ENCODE measurements at regions not wholly inside any gene's neighbourhood (a gene's known extent, or its start where the extent isn't known, plus 50 kb on each side); places are given as distances from the start of the nearest gene placed in this dataset.

GRCh38 chr2:157989227-157989626, 112.4 kb upstream of the UPP2 start:
- TF ChIP-seq POLR2A (IDR thresholded peaks at IDR 0.05; ENCODE audit: low read depth, low read length): no peak
- FAIRE-seq (no peak), DNase-seq (ENCODE audit: insufficient read length, low spot score) (no peak)

GRCh38 chr2:157986761-157987160, 110.6 kb upstream of the ACVR1 start:
- no peak for TF ChIP-seq POLR2A (IDR thresholded peaks at IDR 0.05; ENCODE audit: low read depth, low read length)
- DNase-seq (ENCODE audit: insufficient read length, low spot score): no peak
- FAIRE-seq: no peak

GRCh38 chr2:157984866-157985265, 108.7 kb upstream of the ACVR1 start:
- DNase-seq (ENCODE audit: insufficient read length, low spot score): no peak
- no peak for FAIRE-seq
- no peak for TF ChIP-seq POLR2A (IDR thresholded peaks at IDR 0.05; ENCODE audit: low read depth, low read length)

GRCh38 chr2:157980020-157980419, 103.9 kb upstream of the ACVR1 start:
- FAIRE-seq (no peak), DNase-seq (ENCODE audit: insufficient read length, low spot score) (no peak)
- TF ChIP-seq POLR2A (IDR thresholded peaks at IDR 0.05; ENCODE audit: low read depth, low read length): no peak

GRCh38 chr2:157971702-157972101, 95.6 kb upstream of the ACVR1 start:
- TF ChIP-seq POLR2A (IDR thresholded peaks at IDR 0.05; ENCODE audit: low read depth, low read length): no peak
- FAIRE-seq: no peak
- no peak for DNase-seq (ENCODE audit: insufficient read length, low spot score)

- no peak for DNase-seq (ENCODE audit: insufficient read length, low spot score)
- no peak for TF ChIP-seq POLR2A (IDR thresholded peaks at IDR 0.05; ENCODE audit: low read depth, low read length)
- no peak for FAIRE-seq
Observed at GRCh38 chr2:157967856-157968255, 91.7 kb upstream of the ACVR1 start.

GRCh38 chr2:157959249-157959648, 83.1 kb upstream of the ACVR1 start:
- DNase-seq (ENCODE audit: insufficient read length, low spot score): no peak
- no peak for FAIRE-seq
- no peak for TF ChIP-seq POLR2A (IDR thresholded peaks at IDR 0.05; ENCODE audit: low read depth, low read length)

GRCh38 chr2:157957596-157957995, 81.5 kb upstream of the ACVR1 start:
- FAIRE-seq (no peak), DNase-seq (ENCODE audit: insufficient read length, low spot score) (no peak)
- TF ChIP-seq POLR2A (IDR thresholded peaks at IDR 0.05; ENCODE audit: low read depth, low read length): no peak

- FAIRE-seq (no peak), DNase-seq (ENCODE audit: insufficient read length, low spot score) (no peak)
- TF ChIP-seq POLR2A (IDR thresholded peaks at IDR 0.05; ENCODE audit: low read depth, low read length): no peak
Observed at GRCh38 chr2:157952558-157952957, 76.4 kb upstream of the ACVR1 start.

- FAIRE-seq (no peak), DNase-seq (ENCODE audit: insufficient read length, low spot score) (no peak)
- no peak for TF ChIP-seq POLR2A (IDR thresholded peaks at IDR 0.05; ENCODE audit: low read depth, low read length)
Observed at GRCh38 chr2:157948856-157949255, 72.7 kb upstream of the ACVR1 start.

- FAIRE-seq: no peak
Observed at GRCh38 chr2:157946919-157947557, 70.9 kb upstream of the ACVR1 start.

GRCh38 chr2:157940024-157940423, 63.9 kb upstream of the ACVR1 start:
- TF ChIP-seq POLR2A (IDR thresholded peaks at IDR 0.05; ENCODE audit: low read depth, low read length): no peak
- FAIRE-seq: no peak
- no peak for DNase-seq (ENCODE audit: insufficient read length, low spot score)

More at GRCh38 chr2:157946919-157947557, 70.9 kb upstream of the ACVR1 start:
- DNase-seq (ENCODE audit: insufficient read length, low spot score): no peak
- no peak for TF ChIP-seq POLR2A (IDR thresholded peaks at IDR 0.05; ENCODE audit: low read depth, low read length)

- no peak for TF ChIP-seq POLR2A (IDR thresholded peaks at IDR 0.05; ENCODE audit: low read depth, low read length)
- DNase-seq (ENCODE audit: insufficient read length, low spot score): no peak
- FAIRE-seq: no peak
Observed at GRCh38 chr2:157938556-157938955, 62.4 kb upstream of the ACVR1 start.

GRCh38 chr2:157936406-157936805, 60.3 kb upstream of the ACVR1 start:
- DNase-seq (ENCODE audit: insufficient read length, low spot score) (no peak), FAIRE-seq (no peak)
- no peak for TF ChIP-seq POLR2A (IDR thresholded peaks at IDR 0.05; ENCODE audit: low read depth, low read length)

- DNase-seq (ENCODE audit: insufficient read length, low spot score) (no peak), FAIRE-seq (no peak)
- TF ChIP-seq POLR2A (IDR thresholded peaks at IDR 0.05; ENCODE audit: low read depth, low read length): no peak
Observed at GRCh38 chr2:157935378-157935906, 59.3 kb upstream of the ACVR1 start.

All from H54 (cell line).